Naive thymus-derived CD8-positive, alpha-beta T cell (primary cell): ENCODE measurements at regions not wholly inside any gene's neighbourhood (a gene's known extent, or its start where the extent isn't known, plus 50 kb on each side); places are given as distances from the start of the nearest gene placed in this dataset.
"Not testable (repeated sequence)": the region's sequence is repeated elsewhere in the genome, so short reads cannot be mapped to it uniquely, and the experiment has no call there.

ENCODE experiments used
- ATAC-seq, 2 donors: fragments of 150-1000 bp; cut with Tn5 transposase in 1 of 2; sonication (Bioruptor Pico), chemical (Tn5 transposase) in 1 of 2; 1 replicate in 1 of 2; 2 replicates in 1 of 2; pipeline ENCODE4 v1.10.0; 2021; ENCODE audit warnings: mild to moderate bottlenecking in 2 of 2, moderate library complexity in 2 of 2
- POLR2A ChIA-PET: fragments of 350-600 bp; sonication (Branson Sonifier 250); formaldehyde crosslinking; loops from one replicate; lab custom pipeline; 2021; ENCODE audit warnings: antibody characterized with exemption; lab: Charles Lee
- DNase-seq, 10 donors: peaks; one replicate each; pipeline versions ENCODE4 v3.0.0 to v3.0.0-alpha.2; 2020 to 2022
- H3K27ac Mint-ChIP-seq, 10 donors: one replicate each; pipeline ENCODE4 v1.8.0; 2020 to 2022; ENCODE audit warnings: mild to moderate bottlenecking in 10 of 10, mixed read lengths in 10 of 10, moderate library complexity in 4 of 10, inconsistent platforms in 1 of 10
- H3K27me3 Mint-ChIP-seq, 5 donors: one replicate each; pipeline ENCODE4 v1.8.0; 2021 to 2022; ENCODE audit warnings: mixed read lengths in 5 of 5
- H3K36me3 Mint-ChIP-seq, 3 donors: one replicate each; pipeline ENCODE4 v1.8.0; 2020 to 2022; ENCODE audit warnings: mixed read lengths in 3 of 3, mild to moderate bottlenecking in 2 of 3, inconsistent platforms in 1 of 3
- H3K4me1 Mint-ChIP-seq, 4 donors: one replicate each; pipeline ENCODE4 v1.8.0; 2021 to 2022; ENCODE audit warnings: mixed read lengths in 4 of 4
- H3K4me3 Mint-ChIP-seq, 10 donors: one replicate each; pipeline ENCODE4 v1.8.0; 2020 to 2022; ENCODE audit warnings: mild to moderate bottlenecking in 10 of 10, mixed read lengths in 10 of 10, moderate library complexity in 6 of 10, inconsistent platforms in 1 of 10
- H3K9me3 Mint-ChIP-seq, 9 donors: one replicate each; pipeline ENCODE4 v1.8.0; 2020 to 2022; ENCODE audit warnings: mixed read lengths in 9 of 9, mild to moderate bottlenecking in 3 of 9, inconsistent platforms in 1 of 9, moderate library complexity in 1 of 9

DNA sequence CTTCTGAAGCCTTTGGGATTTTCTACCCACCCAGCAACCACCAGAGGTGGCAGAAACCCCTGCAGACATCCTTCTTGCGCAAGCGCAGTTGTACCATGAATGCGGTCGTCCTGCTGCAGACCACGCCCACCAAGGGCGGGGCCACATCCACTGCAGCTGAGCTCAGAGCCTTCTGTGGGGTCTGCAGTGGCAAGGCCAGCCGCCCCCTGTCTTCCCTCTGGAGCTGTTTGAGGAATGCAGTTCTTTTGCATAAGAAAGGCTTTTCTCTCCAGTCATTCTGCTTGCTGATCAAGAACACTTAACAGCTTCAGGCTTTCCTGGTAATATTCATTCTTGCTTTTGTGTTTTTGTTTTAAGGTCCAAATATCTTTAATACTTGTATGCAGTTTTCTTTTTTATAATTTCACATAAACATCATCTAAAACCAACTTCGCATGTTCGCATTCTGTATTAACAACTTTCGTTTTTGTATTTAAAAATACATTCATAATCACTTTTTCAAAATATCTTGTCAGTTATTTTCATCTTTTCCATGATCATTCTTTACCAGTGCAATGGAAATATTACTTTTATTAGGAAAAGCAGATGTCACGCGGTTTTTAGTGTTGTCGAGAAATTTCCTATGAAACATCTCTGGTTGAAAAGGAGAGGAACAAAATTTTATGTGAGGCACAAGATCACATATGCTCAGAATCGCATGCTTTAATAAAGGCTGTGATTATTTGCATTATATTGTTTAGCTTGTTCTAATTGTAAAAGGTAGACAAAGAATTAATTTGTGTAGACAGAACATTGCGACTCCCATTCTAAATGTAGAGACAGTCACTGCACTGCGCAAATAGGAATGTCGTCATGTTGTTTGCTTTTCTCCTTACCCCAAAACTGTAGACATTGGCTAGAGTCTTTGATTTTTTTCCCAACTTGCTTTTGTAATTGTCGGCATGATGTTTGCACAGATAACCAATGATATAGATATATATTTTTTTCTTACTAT is 98.1 kb upstream of the SNRPN start:
- POLR2A ChIA-PET: no interaction called here
- ATAC-seq (no peak), DNase-seq (no peak)
- Mint-ChIP-seq H3K27ac (no peak overlapping the region), H3K4me1 (no peaks in the 10 kb centered on the region), H3K36me3 (peaks cover 0 to 27% (median 2%) of the 10 kb centered on the region in 3 donors), H3K9me3 (peaks cover 4 to 55% (median 25%) of the 10 kb centered on the region in 9 donors), H3K27me3 (peaks cover 2 to 13% (median 6%) of the 10 kb centered on the region in 5 donors), H3K4me3 (no peak overlapping the region)

GRCh38 chr15:24857763-24858162 is 97.0 kb upstream of the SNRPN start:
- Mint-ChIP-seq H3K27ac (no peak overlapping the region), H3K36me3 (peaks cover 0 to 19% (median 2%) of the 10 kb centered on the region in 3 donors), H3K4me1 (no peaks in the 10 kb centered on the region), H3K9me3 (peaks cover 4 to 54% (median 26%) of the 10 kb centered on the region in 9 donors), H3K4me3 (no peak overlapping the region), H3K27me3 (peaks cover 2 to 20% (median 6%) of the 10 kb centered on the region in 5 donors)
- DNase-seq (no peak), ATAC-seq (no peak)
- POLR2A ChIA-PET: no interaction called here

DNA sequence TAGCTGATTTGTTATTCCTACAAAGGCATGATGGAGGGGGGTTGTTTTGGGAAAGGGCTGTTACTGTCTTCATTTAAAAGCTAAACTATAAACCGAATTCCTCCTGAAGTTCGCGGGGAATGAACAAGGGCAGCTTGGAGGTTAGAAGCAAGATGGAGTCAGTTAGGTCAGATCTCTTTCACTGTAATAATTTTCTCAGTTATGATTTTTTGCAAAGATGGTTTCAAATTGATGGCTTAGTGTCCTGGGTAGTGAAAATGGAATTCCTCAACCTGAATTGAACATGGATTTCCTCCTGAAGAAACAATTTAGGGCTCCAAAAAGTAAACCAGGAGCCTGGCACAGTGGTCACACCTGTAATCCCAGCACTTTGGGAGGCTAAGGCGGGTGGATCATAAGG is 96.6 kb upstream of the SNRPN start:
- peaks cover 0 to 19% (median 2%) of the 10 kb centered on the region in 3 donors for H3K36me3 Mint-ChIP-seq
- H3K9me3 Mint-ChIP-seq: peaks cover 4 to 56% (median 27%) of the 10 kb centered on the region in 9 donors
- POLR2A ChIA-PET, H3K4me1 Mint-ChIP-seq, H3K4me3 Mint-ChIP-seq, H3K27ac Mint-ChIP-seq, ATAC-seq, DNase-seq: not testable (repeated sequence)
- H3K27me3 Mint-ChIP-seq: peaks cover 2 to 22% (median 6%) of the 10 kb centered on the region in 5 donors

- H3K27me3 Mint-ChIP-seq: peaks cover 2 to 22% (median 6%) of the 10 kb centered on the region in 5 donors
- POLR2A ChIA-PET: no interaction called here
- H3K4me1 Mint-ChIP-seq: no peaks in the 10 kb centered on the region
- H3K27ac Mint-ChIP-seq: no peak overlapping the region
- no peak overlapping the region for H3K4me3 Mint-ChIP-seq
- ATAC-seq: no peak
- H3K9me3 Mint-ChIP-seq: peaks cover 4 to 54% (median 27%) of the 10 kb centered on the region in 9 donors
- no peak for DNase-seq
- H3K36me3 Mint-ChIP-seq: peaks cover 0 to 19% (median 2%) of the 10 kb centered on the region in 3 donors
Observed at GRCh38 chr15:24858737-24859601, 95.8 kb upstream of the SNRPN start.

DNA sequence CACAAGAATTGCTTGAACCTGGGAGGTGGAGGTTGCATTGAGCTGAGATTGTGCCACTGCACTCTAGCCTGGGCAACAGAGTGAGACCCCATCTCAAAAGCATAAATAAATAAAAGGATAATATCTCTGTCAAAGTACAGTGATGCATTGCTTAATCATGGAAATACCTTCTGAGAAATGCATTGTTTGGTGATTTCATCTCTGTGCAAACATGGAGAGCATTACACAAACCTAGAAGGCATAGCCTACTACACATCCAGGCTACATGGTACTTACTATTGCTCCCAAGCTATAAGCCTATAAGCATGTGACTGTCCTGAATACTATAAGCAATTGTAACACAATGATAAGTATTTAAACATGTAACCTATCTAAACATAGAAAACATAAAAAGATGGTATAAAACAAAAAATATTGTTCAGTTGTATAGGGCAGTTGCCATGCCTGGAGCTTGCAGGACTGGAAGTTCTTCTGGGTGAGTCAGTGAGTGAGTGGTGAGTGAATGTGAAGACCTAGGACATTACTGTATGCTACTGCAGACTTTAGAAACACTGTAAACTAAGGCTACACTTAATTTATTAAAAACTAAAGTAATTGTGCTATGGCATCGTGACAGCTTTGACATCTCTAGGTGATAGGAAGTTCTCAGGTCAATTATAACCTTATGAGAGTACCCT is 93.6 kb upstream of the SNRPN start:
- peaks cover 2 to 22% (median 6%) of the 10 kb centered on the region in 5 donors for H3K27me3 Mint-ChIP-seq
- H3K9me3 Mint-ChIP-seq: peaks cover 10 to 57% (median 25%) of the 10 kb centered on the region in 9 donors
- no peaks in the 10 kb centered on the region for H3K4me1 Mint-ChIP-seq
- no peak for ATAC-seq
- peaks cover 0 to 18% (median 2%) of the 10 kb centered on the region in 3 donors for H3K36me3 Mint-ChIP-seq
- DNase-seq: no peak
- no peak overlapping the region for H3K4me3 Mint-ChIP-seq
- H3K27ac Mint-ChIP-seq: no peak overlapping the region
- POLR2A ChIA-PET: no interaction called here

DNA sequence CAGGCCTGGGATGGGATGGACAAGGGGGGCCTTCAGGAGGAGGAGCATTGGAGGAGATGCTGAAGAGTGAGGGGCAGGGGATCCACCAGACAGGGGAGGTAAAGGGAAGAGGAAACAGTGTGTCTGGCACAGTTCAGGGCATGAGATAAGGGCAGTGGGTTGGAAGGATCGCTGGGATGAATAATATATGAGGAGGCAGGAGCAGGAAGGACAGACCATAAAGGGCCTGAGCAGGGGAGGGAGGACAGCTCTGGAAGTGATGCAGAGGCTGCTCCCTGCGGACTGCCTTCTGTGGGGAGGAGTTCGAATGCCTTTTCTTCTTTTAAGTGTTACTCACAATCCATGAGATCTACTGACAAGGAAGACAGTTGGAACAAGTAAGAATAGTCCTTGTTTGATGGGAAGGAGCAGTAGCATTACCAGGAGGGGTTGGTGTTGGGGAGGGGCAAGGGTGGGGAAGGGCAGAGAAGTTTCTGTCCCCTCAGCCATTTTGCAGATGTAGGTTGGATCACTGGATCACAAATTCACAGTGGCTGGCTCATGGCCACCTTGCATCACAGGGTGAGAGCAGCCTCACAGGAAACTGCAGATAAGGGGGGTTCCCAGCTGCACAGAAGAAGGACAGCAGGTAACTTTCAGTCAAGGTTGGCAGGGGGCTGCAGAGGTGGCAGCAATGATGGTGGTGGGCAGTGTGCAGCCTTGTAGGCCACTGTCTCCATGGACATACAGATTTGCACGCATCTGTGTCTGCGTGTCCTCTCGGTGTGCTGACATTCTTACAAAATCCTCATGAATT is 91.9 kb upstream of the SNRPN start:
- no peak overlapping the region for H3K27ac Mint-ChIP-seq
- POLR2A ChIA-PET: no interaction called here
- peaks cover 5 to 55% (median 21%) of the 10 kb centered on the region in 9 donors for H3K9me3 Mint-ChIP-seq
- DNase-seq: no peak
- H3K4me3 Mint-ChIP-seq: no peak overlapping the region
- H3K36me3 Mint-ChIP-seq: peaks cover 0 to 13% (median 0%) of the 10 kb centered on the region in 3 donors
- H3K27me3 Mint-ChIP-seq: peaks cover 0 to 16% (median 3%) of the 10 kb centered on the region in 5 donors
- no peak for ATAC-seq
- H3K4me1 Mint-ChIP-seq: no peaks in the 10 kb centered on the region

DNA sequence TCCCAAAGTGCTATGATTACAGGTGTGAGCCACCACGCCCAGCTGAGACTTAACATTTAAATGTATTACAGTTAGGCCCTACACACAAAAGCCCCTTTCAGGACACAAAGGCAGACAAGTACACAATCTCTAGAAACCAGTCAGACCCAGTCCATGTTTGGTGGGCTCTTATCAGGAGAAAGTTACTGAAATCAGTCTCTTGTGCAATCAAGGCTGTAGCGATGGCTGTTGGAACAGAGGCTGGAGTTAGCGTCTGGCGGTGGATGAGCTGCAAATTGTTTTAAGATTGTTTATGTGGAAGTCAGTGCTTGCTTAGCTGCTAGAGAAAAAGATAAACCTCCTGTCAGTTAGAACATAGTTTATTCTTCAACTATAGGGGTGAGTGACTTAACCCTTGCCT is 89.5 kb upstream of the SNRPN start:
- Mint-ChIP-seq H3K4me1 (no peaks in the 10 kb centered on the region), H3K9me3 (peaks cover 0 to 59% (median 17%) of the 10 kb centered on the region in 9 donors), H3K27me3 (peaks cover 0 to 9% (median 0%) of the 10 kb centered on the region in 5 donors), H3K27ac (no peak overlapping the region), H3K36me3 (peaks cover 0 to 7% (median 0%) of the 10 kb centered on the region in 3 donors), H3K4me3 (no peak overlapping the region)
- POLR2A ChIA-PET: interaction anchor here (0.6 kb wide), 1 partner anchor 669 kb away, joined by 4 read pairs; no protein-coding TSS in a partner anchor
- DNase-seq (no peak), ATAC-seq (no peak)

DNA sequence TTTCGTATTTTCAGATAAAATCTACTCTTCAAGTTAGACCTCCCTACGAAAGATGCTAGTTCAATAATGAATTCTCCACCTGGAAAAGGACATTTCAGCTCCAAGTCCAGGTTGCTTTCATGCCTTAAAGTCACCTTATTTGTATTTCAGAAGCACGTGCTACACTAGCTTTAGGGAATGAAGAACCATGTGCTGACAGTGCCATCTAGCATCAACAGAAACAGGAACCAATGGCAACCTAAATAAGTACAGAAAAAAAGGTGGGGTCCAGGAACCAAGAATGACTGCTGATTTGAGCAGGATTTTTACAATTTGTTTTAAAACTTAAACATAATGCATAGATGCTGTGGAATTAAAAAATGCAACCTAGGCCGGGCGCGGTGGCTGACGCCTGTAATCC is 77.6 kb upstream of the SNRPN start:
- DNase-seq (no peak), ATAC-seq (no peak)
- H3K4me1 Mint-ChIP-seq: peaks cover 0 to 3% (median 0%) of the 10 kb centered on the region in 4 donors
- no peak overlapping the region for H3K27ac Mint-ChIP-seq
- H3K9me3 Mint-ChIP-seq: peaks cover 5 to 75% (median 32%) of the 10 kb centered on the region in 9 donors
- POLR2A ChIA-PET: no interaction called here
- peaks cover 0 to 4% (median 1%) of the 10 kb centered on the region in 5 donors for H3K27me3 Mint-ChIP-seq
- H3K4me3 Mint-ChIP-seq: peak overlapping the region in 1 of 10 donors; percentile 24
- peaks cover 0 to 20% (median 16%) of the 10 kb centered on the region in 3 donors for H3K36me3 Mint-ChIP-seq

DNA sequence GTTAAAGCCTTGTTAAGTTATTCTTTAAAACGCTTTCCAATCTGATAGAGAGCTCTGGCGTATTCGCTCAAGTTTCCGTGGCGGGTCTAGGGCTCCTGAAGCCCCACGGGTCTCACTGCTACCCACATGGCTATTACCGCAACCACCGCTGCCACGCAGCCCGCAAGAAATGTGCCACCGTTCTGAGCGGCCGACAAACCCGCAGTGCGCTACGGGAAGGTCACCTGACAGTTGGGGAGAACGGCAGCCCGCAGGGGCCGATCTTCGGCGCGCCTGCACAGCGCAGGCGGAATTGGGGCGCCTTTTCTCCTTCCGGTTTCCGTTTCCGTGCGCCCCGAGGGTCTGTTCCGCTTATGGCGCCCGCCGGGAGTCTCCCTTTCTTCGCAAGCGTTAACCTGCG is 76.6 kb upstream of the SNRPN start:
- H3K36me3 Mint-ChIP-seq: peaks cover 0 to 20% (median 13%) of the 10 kb centered on the region in 3 donors
- POLR2A ChIA-PET: no interaction called here
- H3K9me3 Mint-ChIP-seq: peaks cover 3 to 75% (median 32%) of the 10 kb centered on the region in 9 donors
- ATAC-seq: peak; percentile 35 to 49
- H3K4me1 Mint-ChIP-seq: peaks cover 0 to 3% (median 0%) of the 10 kb centered on the region in 4 donors
- H3K27ac Mint-ChIP-seq: peak overlapping the region in 4 of 10 donors; percentile 11 to 79 (median 68)
- peaks cover 0 to 4% (median 1%) of the 10 kb centered on the region in 5 donors for H3K27me3 Mint-ChIP-seq
- DNase-seq: peak in 3 of 10 donors; percentile 6 to 20 (median 19)
- H3K4me3 Mint-ChIP-seq: peak overlapping the region; percentile 26 to 83 (median 70)

- H3K27ac Mint-ChIP-seq: no peak overlapping the region
- DNase-seq (no peak), ATAC-seq (no peak)
- H3K9me3 Mint-ChIP-seq: peaks cover 3 to 77% (median 29%) of the 10 kb centered on the region in 9 donors
- POLR2A ChIA-PET: no interaction called here
- peaks cover 0 to 3% (median 1%) of the 10 kb centered on the region in 5 donors for H3K27me3 Mint-ChIP-seq
- peaks cover 0 to 19% (median 13%) of the 10 kb centered on the region in 3 donors for H3K36me3 Mint-ChIP-seq
- peaks cover 0 to 3% (median 0%) of the 10 kb centered on the region in 4 donors for H3K4me1 Mint-ChIP-seq
- H3K4me3 Mint-ChIP-seq: peak overlapping the region in 1 of 10 donors; percentile 52
Observed at GRCh38 chr15:24879492-24879891, 75.3 kb upstream of the SNRPN start.

DNA sequence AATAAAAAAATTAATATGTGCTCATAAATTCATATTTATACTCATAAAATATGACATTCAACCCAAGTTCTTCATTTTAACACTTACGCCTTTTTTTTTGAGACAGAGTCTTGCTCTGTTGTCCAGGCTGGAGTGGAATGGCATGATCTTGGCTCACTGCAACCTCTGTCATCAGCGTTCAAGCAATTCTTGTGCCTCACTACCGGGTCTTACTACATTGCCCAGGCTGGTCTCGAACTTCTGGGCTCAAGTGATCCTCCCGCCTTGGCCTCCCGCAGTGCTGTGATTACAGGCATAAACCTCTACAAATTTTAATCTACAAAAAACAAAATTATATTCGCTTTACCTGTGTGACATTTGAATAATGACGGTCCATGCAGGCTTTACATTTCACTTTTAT is 74.1 kb upstream of the SNRPN start:
- H3K27me3 Mint-ChIP-seq: peaks cover 0 to 1% (median 0%) of the 10 kb centered on the region in 5 donors
- peaks cover 0 to 19% (median 13%) of the 10 kb centered on the region in 3 donors for H3K36me3 Mint-ChIP-seq
- peaks cover 3 to 68% (median 23%) of the 10 kb centered on the region in 9 donors for H3K9me3 Mint-ChIP-seq
- no peak overlapping the region for H3K4me3 Mint-ChIP-seq
- DNase-seq: no peak
- ATAC-seq: no peak
- no peak overlapping the region for H3K27ac Mint-ChIP-seq
- POLR2A ChIA-PET: no interaction called here
- H3K4me1 Mint-ChIP-seq: peaks cover 0 to 3% (median 0%) of the 10 kb centered on the region in 4 donors
